ENCODE measurements at regions not wholly inside any gene's neighbourhood (a gene's known extent, or its start where the extent isn't known, plus 50 kb on each side); places are given as distances from the start of the nearest gene placed in this dataset.

DNA sequence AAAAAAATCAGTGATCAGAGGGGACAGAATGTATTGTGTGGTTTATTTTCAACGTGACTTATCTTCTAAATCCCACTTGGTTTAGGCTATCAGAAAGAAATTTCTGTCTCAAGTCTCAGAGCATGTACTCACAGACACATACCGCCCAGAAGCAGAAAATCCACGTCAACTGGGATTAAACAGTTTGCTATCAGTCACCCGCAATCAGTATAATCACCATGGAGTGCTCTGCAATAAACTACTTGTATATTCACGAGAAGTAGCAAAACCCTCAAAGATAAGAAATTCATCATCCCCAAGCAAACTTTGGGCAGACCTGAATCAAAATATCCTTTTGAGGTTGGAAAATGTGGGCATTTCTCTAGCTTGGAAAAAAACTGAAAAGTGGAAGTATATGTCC, 259.1 kb downstream of the FGFR2 start:
- Histone ChIP-seq H3K9me2 (ENCODE audit: insufficient read depth) (no peaks in the 10 kb centered on the region), H3K9me3 (ENCODE audit: control insufficient read depth in 1 of 2, insufficient read depth in 1 of 2, low read depth in 1 of 2, low read length in 2 of 2) (no peaks in the 10 kb centered on the region), H3K27ac (ENCODE audit: low read depth, low read length) (no peak overlapping the region), H3K4me3 (replicated peaks in 1 of 2; ENCODE audit: low read depth in 1 of 2, low read length in 2 of 2) (no peak overlapping the region), H3K4me1 (ENCODE audit: control insufficient read depth in 1 of 2, insufficient read depth in 2 of 2, low read length in 2 of 2) (no peaks in the 10 kb centered on the region), H3K9ac (ENCODE audit: low read length) (no peak overlapping the region), H4K20me1 (ENCODE audit: insufficient read depth) (no peaks in the 10 kb centered on the region), H3K79me2 (ENCODE audit: insufficient read depth, low read length) (no peaks in the 10 kb centered on the region), H3K27me3 (ENCODE audit: insufficient read depth, low read length) (no peaks in the 10 kb centered on the region; the same call in 1 of the 2 replicates), H3K4me2 (ENCODE audit: low read length) (no peak overlapping the region), H3K36me3 (ENCODE audit: control insufficient read depth in 1 of 2, insufficient read depth in 2 of 2, low read length in 2 of 2) (no peaks in the 10 kb centered on the region), H2AFZ (ENCODE audit: low read depth, low read length, poor library complexity, severe bottlenecking) (no peak overlapping the region)
- ChIA-PET RAD21 (ENCODE audit: low non-redundant PET in 1 of 2, low total read pairs in 2 of 2, uncharacterized antibody in 2 of 2, unreplicated experiment in 2 of 2) (no interaction called here), CTCF (no interaction called here), POLR2A (no interaction called here)
- ATAC-seq: no peak
- no TSS peak for BruUV-seq (replicated peaks)
- TF ChIP-seq, protein P1, sequence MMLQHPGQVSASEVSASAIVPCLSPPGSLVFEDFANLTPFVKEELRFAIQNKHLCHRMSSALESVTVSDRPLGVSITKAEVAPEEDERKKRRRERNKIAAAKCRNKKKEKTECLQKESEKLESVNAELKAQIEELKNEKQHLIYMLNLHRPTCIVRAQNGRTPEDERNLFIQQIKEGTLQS (IDR thresholded peaks at IDR 0.05): no peak
- no peak for TF ChIP-seq YY1 (IDR thresholded peaks at IDR 0.05; ENCODE audit: extremely low read depth, insufficient replicate concordance, low read depth, low read length)
- DNase-seq (ENCODE audit: low read depth, low spot score): no peak
- intact Hi-C loops (cut with micrococcal nuclease): no loop called here

DNA sequence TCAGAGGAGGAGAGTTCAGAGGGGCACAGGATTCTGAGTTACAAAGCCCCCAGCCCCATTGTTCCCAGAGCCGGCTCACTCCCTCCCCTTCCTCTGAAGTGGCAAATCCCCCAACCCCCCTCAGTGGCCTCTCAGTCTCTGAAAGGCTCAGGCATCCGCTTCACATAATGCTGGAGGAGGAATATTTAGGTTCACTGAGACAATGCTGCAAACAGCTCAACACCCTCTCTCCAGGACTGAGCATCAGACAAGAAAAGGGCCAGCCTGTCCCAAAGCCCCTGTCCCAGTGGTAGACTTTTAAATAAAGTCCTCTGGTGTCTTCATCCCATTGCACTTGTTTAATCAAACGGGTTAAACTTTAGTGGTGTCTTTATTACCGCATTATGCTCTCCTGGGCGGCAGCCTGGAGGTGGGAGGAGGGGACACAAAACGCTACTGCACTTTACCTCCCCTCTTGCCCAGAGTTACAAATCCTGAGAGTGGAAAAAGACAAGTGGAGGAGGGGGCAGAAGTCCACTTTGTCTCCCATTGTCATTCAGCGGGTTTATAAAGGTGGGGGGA, 257.9 kb downstream of the FGFR2 start:
- ATAC-seq: no peak

More for the DNA sequence above, 257.9 kb downstream of the FGFR2 start:
- Histone ChIP-seq H3K4me2 (ENCODE audit: low read length) (no peak overlapping the region), H2AFZ (ENCODE audit: low read depth, low read length, poor library complexity, severe bottlenecking) (no peak overlapping the region), H3K9ac (ENCODE audit: low read length) (no peak overlapping the region), H3K27me3 (ENCODE audit: insufficient read depth, low read length) (no peaks in the 10 kb centered on the region; the same call in 1 of the 2 replicates), H3K9me3 (ENCODE audit: control insufficient read depth in 1 of 2, insufficient read depth in 1 of 2, low read depth in 1 of 2, low read length in 2 of 2) (no peaks in the 10 kb centered on the region), H3K27ac (ENCODE audit: low read depth, low read length) (no peak overlapping the region), H3K79me2 (ENCODE audit: insufficient read depth, low read length) (no peaks in the 10 kb centered on the region), H4K20me1 (ENCODE audit: insufficient read depth) (no peaks in the 10 kb centered on the region), H3K4me3 (replicated peaks in 1 of 2; ENCODE audit: low read depth in 1 of 2, low read length in 2 of 2) (no peak overlapping the region), H3K4me1 (ENCODE audit: control insufficient read depth in 1 of 2, insufficient read depth in 2 of 2, low read length in 2 of 2) (no peaks in the 10 kb centered on the region), H3K9me2 (ENCODE audit: insufficient read depth) (no peaks in the 10 kb centered on the region), H3K36me3 (ENCODE audit: control insufficient read depth in 1 of 2, insufficient read depth in 2 of 2, low read length in 2 of 2) (no peaks in the 10 kb centered on the region)
- RAD21 ChIA-PET (ENCODE audit: low non-redundant PET in 1 of 2, low total read pairs in 2 of 2, uncharacterized antibody in 2 of 2, unreplicated experiment in 2 of 2): no interaction called here
- DNase-seq (ENCODE audit: low read depth, low spot score): no peak
- no TSS peak for BruUV-seq (replicated peaks)
- TF ChIP-seq CEBPB (IDR thresholded peaks at IDR 0.05; ENCODE audit: low read depth) (no peak), SP1 (IDR thresholded peaks at IDR 0.05; ENCODE audit: low read depth) (no peak), TCF7L2 (IDR thresholded peaks at IDR 0.05; ENCODE audit: borderline replicate concordance, extremely low read depth, insufficient read depth, insufficient read length) (no peak), SIN3A (IDR thresholded peaks at IDR 0.05; ENCODE audit: low read depth) (no peak), YY1 (IDR thresholded peaks at IDR 0.05; ENCODE audit: extremely low read depth, insufficient replicate concordance, low read depth, low read length) (no peak), EZH2phosphoT487 (IDR thresholded peaks at IDR 0.05; ENCODE audit: borderline replicate concordance) (no peak)
- TF ChIP-seq, protein P2, sequence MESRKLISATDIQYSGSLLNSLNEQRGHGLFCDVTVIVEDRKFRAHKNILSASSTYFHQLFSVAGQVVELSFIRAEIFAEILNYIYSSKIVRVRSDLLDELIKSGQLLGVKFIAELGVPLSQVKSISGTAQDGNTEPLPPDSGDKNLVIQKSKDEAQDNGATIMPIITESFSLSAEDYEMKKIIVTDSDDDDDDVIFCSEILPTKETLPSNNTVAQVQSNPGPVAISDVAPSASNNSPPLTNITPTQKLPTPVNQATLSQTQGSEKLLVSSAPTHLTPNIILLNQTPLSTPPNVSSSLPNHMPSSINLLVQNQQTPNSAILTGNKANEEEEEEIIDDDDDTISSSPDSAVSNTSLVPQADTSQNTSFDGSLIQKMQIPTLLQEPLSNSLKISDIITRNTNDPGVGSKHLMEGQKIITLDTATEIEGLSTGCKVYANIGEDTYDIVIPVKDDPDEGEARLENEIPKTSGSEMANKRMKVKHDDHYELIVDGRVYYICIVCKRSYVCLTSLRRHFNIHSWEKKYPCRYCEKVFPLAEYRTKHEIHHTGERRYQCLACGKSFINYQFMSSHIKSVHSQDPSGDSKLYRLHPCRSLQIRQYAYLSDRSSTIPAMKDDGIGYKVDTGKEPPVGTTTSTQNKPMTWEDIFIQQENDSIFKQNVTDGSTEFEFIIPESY (IDR thresholded peaks at IDR 0.05; ENCODE audit: extremely low read depth, insufficient replicate concordance, low read length): no peak
- TF ChIP-seq, protein P3, sequence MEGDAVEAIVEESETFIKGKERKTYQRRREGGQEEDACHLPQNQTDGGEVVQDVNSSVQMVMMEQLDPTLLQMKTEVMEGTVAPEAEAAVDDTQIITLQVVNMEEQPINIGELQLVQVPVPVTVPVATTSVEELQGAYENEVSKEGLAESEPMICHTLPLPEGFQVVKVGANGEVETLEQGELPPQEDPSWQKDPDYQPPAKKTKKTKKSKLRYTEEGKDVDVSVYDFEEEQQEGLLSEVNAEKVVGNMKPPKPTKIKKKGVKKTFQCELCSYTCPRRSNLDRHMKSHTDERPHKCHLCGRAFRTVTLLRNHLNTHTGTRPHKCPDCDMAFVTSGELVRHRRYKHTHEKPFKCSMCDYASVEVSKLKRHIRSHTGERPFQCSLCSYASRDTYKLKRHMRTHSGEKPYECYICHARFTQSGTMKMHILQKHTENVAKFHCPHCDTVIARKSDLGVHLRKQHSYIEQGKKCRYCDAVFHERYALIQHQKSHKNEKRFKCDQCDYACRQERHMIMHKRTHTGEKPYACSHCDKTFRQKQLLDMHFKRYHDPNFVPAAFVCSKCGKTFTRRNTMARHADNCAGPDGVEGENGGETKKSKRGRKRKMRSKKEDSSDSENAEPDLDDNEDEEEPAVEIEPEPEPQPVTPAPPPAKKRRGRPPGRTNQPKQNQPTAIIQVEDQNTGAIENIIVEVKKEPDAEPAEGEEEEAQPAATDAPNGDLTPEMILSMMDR (IDR thresholded peaks at IDR 0.05 in 2 of 3, conservative IDR thresholded peaks at IDR 0.05 in 1 of 3; ENCODE audit: borderline replicate concordance in 1 of 3, insufficient read depth in 1 of 3, low read depth in 2 of 3, low read length in 2 of 3): no peak
- TF ChIP-seq, protein P4, sequence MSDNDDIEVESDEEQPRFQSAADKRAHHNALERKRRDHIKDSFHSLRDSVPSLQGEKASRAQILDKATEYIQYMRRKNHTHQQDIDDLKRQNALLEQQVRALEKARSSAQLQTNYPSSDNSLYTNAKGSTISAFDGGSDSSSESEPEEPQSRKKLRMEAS (IDR thresholded peaks at IDR 0.05): no peak
- intact Hi-C loops (cut with micrococcal nuclease): no loop called here
- POLR2A ChIA-PET: no interaction called here
- CTCF ChIA-PET: no interaction called here
